Esophagus muscularis mucosa (tissue), 4 donors: ENCODE measurements at regions not wholly inside any gene's neighbourhood (a gene's known extent, or its start where the extent isn't known, plus 50 kb on each side); places are given as distances from the start of the nearest gene placed in this dataset.

ENCODE experiments used
- DNase-seq: peaks from one replicate; pipeline ENCODE4 v3.0.0-alpha.2; 2017; ENCODE audit errors: extremely low spot score
- H3K27ac ChIP-seq, 4 donors: fragments of 200-600 bp; sonication (generic); replicated peaks in 1 of 4; 1 replicate in 3 of 4; 2 replicates in 1 of 4; pipeline ENCODE4 v1.5.1; 2016 to 2019; ENCODE audit warnings: mild to moderate bottlenecking in 1 of 4
- H3K27me3 ChIP-seq, 4 donors: fragments of 200-600 bp; sonication (generic); one replicate each; pipeline versions ENCODE4 v1.5.1 to v1.6.0; 2016 to 2019
- H3K36me3 ChIP-seq, 4 donors: fragments of 200-600 bp; sonication (generic); one replicate each; pipeline ENCODE4 v1.5.1; 2016 to 2019
- H3K4me1 ChIP-seq, 4 donors: fragments of 200-600 bp; sonication (generic); one replicate each; pipeline ENCODE4 v1.5.1; 2016 to 2019
- H3K4me3 ChIP-seq, 4 donors: fragments of 200-600 bp; sonication (generic); 1 replicate in 2 of 4; 2 replicates in 2 of 4; pipeline ENCODE4 v1.5.1; 2016 to 2019; ENCODE audit warnings: mild to moderate bottlenecking in 4 of 4, moderate library complexity in 1 of 4
- H3K9me3 ChIP-seq, 4 donors: fragments of 200-600 bp; sonication (generic); 1 replicate in 3 of 4; 2 replicates in 1 of 4; pipeline ENCODE4 v1.5.1; 2016 to 2019
- EP300 ChIP-seq: sonication (generic); formaldehyde crosslinking; IDR thresholded peaks from one replicate; pipeline ENCODE4 v1.6.1; 2017; ENCODE audit warnings: antibody characterized with exemption
- POLR2A ChIP-seq: fragments of 450-650 bp; IDR thresholded peaks from one replicate; pipeline ENCODE4 v1.6.1; 2017; ENCODE audit warnings: antibody characterized with exemption, moderate library complexity, mild to moderate bottlenecking, low read depth
- POLR2AphosphoS5 ChIP-seq, 2 donors: sonication (generic); formaldehyde crosslinking; IDR thresholded peaks; one replicate each; pipeline ENCODE4 v1.6.1; 2017; ENCODE audit warnings: antibody characterized with exemption in 2 of 2
- WGBS: methylation state at CpG from one replicate; pipeline ENCODE4 v1.1.5; 2018; 5-methylcytosine and 5-hydroxymethylcytosine counted together
- intact Hi-C: fragments of 100-400 bp; cut with DNase I; formaldehyde crosslinking; loops from one replicate; pipeline ENCODE4 v1.15.1; 2023
- TF ChIP-seq, protein P1 (sequence below), 3 experiments: fragments of 200-600 bp in 2 of 3; fragments of 450-650 bp in 1 of 3; sonication (generic) in 2 of 3; IDR thresholded peaks; one replicate each; pipeline ENCODE4 v1.5.1; 2017 to 2019; ENCODE audit warnings: antibody characterized with exemption in 3 of 3, mild to moderate bottlenecking in 2 of 3, moderate library complexity in 1 of 3

DNA sequence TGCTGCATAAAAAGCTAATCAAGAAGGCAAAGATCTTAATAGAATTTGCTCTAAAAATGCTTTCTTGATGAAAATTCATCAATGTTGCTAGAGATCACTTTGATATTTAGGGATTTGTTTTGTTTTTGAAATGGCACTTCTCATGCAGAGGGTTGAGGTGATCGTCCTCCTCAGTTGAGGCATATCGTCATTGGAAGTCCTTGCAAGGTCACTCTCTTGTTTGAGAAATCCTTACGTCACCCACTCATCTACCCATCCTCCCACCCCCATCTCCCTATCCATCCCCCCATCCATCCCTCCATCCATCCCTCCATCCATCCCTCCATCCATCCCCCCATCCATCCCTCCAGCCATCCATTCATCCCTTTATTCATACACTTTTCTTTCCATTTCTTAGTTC, 133.7 kb downstream of the THNSL2 start:
- intact Hi-C loops: no loop called here
- 78% methylated on average over 3 of the region's 3 CpGs for whole genome bisulfite sequencing

DNA sequence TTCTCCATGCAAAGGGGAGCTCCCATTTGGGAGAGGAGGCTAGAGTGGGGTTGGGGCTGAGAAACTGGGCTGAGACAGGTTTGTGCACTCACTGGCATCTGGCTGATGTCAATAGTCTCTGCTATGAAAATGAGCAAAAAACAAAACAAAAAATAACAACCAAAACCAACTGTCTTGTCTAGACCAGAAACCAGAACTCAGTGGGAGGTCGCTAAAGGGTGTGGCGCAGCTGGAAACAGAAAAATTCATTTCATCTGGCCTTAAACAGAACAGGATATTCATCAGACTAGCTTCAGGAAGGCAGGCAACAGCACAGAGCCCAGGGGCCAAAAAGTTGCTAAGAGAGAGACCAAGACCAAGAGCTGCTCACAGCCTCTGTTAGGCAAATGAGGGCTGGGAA, 126.1 kb downstream of the THNSL2 start:
- TF ChIP-seq EP300 (no peak), POLR2AphosphoS5 (IDR thresholded peaks at IDR 0.05) (no peak), POLR2A (no peak)
- TF ChIP-seq, protein P1, sequence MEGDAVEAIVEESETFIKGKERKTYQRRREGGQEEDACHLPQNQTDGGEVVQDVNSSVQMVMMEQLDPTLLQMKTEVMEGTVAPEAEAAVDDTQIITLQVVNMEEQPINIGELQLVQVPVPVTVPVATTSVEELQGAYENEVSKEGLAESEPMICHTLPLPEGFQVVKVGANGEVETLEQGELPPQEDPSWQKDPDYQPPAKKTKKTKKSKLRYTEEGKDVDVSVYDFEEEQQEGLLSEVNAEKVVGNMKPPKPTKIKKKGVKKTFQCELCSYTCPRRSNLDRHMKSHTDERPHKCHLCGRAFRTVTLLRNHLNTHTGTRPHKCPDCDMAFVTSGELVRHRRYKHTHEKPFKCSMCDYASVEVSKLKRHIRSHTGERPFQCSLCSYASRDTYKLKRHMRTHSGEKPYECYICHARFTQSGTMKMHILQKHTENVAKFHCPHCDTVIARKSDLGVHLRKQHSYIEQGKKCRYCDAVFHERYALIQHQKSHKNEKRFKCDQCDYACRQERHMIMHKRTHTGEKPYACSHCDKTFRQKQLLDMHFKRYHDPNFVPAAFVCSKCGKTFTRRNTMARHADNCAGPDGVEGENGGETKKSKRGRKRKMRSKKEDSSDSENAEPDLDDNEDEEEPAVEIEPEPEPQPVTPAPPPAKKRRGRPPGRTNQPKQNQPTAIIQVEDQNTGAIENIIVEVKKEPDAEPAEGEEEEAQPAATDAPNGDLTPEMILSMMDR (IDR thresholded peaks at IDR 0.05): no peak
- intact Hi-C loops: no loop called here
- no peak for DNase-seq
- no peaks in the 10 kb centered on the region for H3K27me3 ChIP-seq
- H3K4me1 ChIP-seq: no peaks in the 10 kb centered on the region
- no peak overlapping the region for H3K27ac ChIP-seq
- peaks cover 0 to 10% (median 4%) of the 10 kb centered on the region in 4 donors for H3K9me3 ChIP-seq
- 80% methylated on average over 2 of the region's 2 CpGs for WGBS
- no peak overlapping the region for H3K4me3 ChIP-seq
- H3K36me3 ChIP-seq: no peaks in the 10 kb centered on the region

More for the DNA sequence above, 133.7 kb downstream of the THNSL2 start:
- TF ChIP-seq POLR2A (no peak), POLR2AphosphoS5 (IDR thresholded peaks at IDR 0.05) (no peak), EP300 (no peak)
- TF ChIP-seq, protein P1 (IDR thresholded peaks at IDR 0.05): no peak
- Histone ChIP-seq H3K4me3 (no peak overlapping the region), H3K36me3 (no peaks in the 10 kb centered on the region), H3K27me3 (no peaks in the 10 kb centered on the region), H3K9me3 (peaks cover 0 to 21% (median 4%) of the 10 kb centered on the region in 4 donors), H3K4me1 (no peaks in the 10 kb centered on the region), H3K27ac (no peak overlapping the region)
- no peak for DNase-seq

DNA sequence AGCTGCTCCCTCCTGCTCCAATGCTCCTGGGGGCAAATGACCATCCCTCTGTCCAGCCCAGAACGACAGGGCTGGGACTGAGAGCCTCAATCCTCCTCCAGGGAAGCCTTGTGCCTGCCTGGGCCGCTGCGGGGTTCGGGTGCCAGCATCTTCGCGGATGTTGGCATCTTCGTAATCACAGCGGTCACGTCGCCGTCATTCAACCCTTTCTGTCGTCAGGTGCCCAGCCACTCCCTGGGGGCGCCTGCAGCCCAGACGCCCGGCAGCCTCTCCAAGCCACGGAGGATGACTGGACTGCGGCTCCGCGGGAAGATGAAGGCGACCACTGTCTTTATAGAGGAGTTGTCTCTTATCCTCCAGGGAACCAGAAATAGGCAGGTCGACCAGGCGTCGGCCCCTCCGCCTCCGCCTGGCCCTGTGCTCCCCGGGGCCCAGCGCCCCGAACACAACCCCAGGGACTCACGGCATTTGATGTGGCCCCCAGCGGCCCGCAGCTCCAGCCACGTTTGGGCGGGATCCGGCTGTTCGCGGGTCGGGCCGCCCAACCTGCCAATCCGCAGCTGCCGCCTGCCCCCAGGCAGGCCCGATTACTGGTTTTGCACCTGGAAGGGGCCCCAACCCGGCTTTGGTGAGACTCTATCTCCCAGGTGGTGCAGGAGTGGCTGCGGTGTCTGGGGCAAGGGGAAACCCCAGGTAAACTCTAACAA, 113.9 kb downstream of the THNSL2 start:
- H3K4me3 ChIP-seq: no peak overlapping the region
- intact Hi-C loops: no loop called here
- peaks cover 0 to 19% (median 2%) of the 10 kb centered on the region in 4 donors for H3K27me3 ChIP-seq
- 11% methylated on average over 30 of the region's 43 CpGs for WGBS
- H3K4me1 ChIP-seq: no peaks in the 10 kb centered on the region
- no peak overlapping the region for H3K27ac ChIP-seq
- H3K9me3 ChIP-seq: no peaks in the 10 kb centered on the region
- no peak for DNase-seq
- no peak for TF ChIP-seq EP300
- TF ChIP-seq, protein P1 (IDR thresholded peaks at IDR 0.05): no peak
- no peak for TF ChIP-seq POLR2AphosphoS5 (IDR thresholded peaks at IDR 0.05)
- TF ChIP-seq POLR2A: no peak
- H3K36me3 ChIP-seq: no peaks in the 10 kb centered on the region

DNA sequence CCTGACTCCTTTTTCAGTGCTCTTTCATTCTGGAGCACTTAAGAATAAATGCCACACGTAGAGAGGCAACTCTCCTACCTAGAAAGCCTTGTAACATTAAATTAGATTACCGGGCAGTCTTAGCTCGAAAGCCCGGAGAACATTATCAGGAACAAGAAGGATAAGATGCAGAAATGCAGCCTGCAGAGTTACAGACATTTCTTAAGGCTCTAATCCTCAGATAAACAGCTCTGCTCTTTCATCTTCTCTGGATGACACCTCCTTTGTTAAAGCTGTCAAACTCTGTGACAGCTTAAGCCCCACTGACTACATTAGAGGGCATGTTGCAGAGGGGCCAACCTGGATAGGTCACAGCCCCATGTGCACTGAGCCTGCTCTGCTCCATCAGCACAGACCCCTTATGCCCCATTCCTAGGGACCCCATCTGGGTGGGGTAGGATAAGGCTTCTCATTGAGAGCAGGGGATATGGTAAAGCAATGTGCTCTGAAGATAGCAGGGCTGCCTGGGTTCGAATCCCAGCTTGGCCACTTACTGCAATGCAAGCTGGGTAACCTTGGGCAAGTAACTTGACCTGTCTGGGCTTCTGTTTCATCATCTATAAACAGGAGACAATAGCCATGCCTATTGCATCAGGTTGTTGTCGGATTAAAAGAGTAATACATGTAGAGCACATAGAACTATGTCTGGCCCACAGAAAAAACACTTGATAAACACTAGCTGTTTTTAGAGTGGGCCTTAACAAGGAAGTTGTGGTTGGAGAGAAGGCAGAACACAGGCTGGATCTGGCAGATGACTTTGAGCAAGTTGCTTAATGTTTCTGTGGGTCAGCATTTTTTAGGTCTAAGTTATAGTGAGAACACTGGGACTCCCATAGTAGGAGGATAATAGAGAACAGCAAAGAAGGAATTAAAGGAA, 111.4 kb downstream of the THNSL2 start:
- intact Hi-C loops: no loop called here
- TF ChIP-seq POLR2AphosphoS5 (IDR thresholded peaks at IDR 0.05) (no peak), EP300 (no peak), POLR2A (no peak)
- TF ChIP-seq, protein P1 (IDR thresholded peaks at IDR 0.05): no peak
- Histone ChIP-seq H3K36me3 (no peaks in the 10 kb centered on the region), H3K9me3 (peaks cover 0 to 7% (median 3%) of the 10 kb centered on the region in 4 donors), H3K27ac (no peak overlapping the region), H3K27me3 (peaks cover 0 to 21% (median 2%) of the 10 kb centered on the region in 4 donors), H3K4me1 (no peaks in the 10 kb centered on the region), H3K4me3 (no peak overlapping the region)
- no peak for DNase-seq
- 33% methylated on average over 6 of the region's 6 CpGs for WGBS
